Type B pancreatic cell (in vitro differentiated cells): ENCODE measurements at regions not wholly inside any gene's neighbourhood (a gene's known extent, or its start where the extent isn't known, plus 50 kb on each side); places are given as distances from the start of the nearest gene placed in this dataset.

Source experiments
- DNase-seq: peaks from one replicate; pipeline ENCODE4 v3.0.0; 2021; ENCODE audit warnings: mixed read lengths; ENCODE audit not compliant: unreplicated experiment; ENCODE audit errors: extremely low spot score
- H3K27ac Mint-ChIP-seq: 2 replicates; pipeline ENCODE4 v1.8.0; 2021; ENCODE audit warnings: mild to moderate bottlenecking, mixed read lengths
- H3K27me3 Mint-ChIP-seq: 2 replicates; pipeline ENCODE4 v1.8.0; 2021; ENCODE audit warnings: mixed read lengths
- H3K36me3 Mint-ChIP-seq: 2 replicates; pipeline ENCODE4 v1.8.0; 2021; ENCODE audit warnings: mixed read lengths
- H3K4me1 Mint-ChIP-seq: one replicate; pipeline ENCODE4 v1.8.0; 2021; ENCODE audit warnings: mixed read lengths; ENCODE audit not compliant: unreplicated experiment
- H3K4me3 Mint-ChIP-seq: 2 replicates; pipeline ENCODE4 v1.8.0; 2021; ENCODE audit warnings: mild to moderate bottlenecking, mixed read lengths
- H3K9me3 Mint-ChIP-seq: 2 replicates; pipeline ENCODE4 v1.8.0; 2021; ENCODE audit warnings: mixed read lengths
- TF ChIP-seq, protein P1 (sequence below): fragments of 200-600 bp; sonication (generic); conservative IDR thresholded peaks from 2 replicates; pipeline ENCODE4 v1.5.0; 2021; ENCODE audit warnings: antibody characterized with exemption, mild to moderate bottlenecking

DNA sequence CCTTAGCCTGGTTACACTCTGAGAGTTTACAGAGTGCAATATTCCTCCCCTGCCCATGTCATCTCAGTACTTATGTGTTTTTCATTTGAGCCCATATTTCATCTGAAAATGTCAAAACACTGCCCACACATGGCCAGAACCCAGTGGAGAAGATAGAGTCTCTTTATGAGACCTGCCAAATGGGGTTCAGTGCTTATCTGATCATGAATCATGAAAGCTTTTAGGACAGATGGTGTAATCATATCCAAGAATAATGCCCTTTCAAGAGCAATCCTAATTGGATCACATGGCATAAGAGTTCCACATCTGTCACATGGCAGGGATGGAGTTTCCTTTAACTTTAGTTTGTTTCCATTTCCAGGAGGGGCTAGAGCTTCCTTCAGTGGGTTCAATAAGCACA is 77.2 kb upstream of the AGBL1 start:
- no peak for DNase-seq
- no peaks in the 10 kb centered on the region for H3K4me1 Mint-ChIP-seq

DNA sequence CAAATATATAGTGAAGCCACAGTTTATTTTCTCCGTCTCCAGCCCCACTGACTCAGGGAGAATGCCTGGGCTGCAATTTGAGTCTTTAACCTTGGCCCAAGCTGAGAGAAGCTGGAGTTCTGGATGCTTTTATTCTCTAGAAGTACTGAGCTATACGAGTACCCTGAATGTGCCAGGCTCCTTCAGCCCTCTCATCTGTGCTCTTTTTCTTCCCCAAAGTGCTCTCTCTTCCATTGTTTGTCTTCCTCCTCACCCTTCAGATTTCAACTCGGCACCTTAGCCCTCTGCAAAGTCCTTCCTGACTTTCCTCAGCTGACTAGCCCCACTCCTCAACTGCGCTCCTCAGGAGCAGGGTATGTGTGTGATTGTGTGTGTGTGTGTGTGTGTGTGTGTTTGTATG is 75.6 kb upstream of the AGBL1 start:
- no peak overlapping the region for H3K4me3 Mint-ChIP-seq
- no peak for DNase-seq
- TF ChIP-seq, protein P1, sequence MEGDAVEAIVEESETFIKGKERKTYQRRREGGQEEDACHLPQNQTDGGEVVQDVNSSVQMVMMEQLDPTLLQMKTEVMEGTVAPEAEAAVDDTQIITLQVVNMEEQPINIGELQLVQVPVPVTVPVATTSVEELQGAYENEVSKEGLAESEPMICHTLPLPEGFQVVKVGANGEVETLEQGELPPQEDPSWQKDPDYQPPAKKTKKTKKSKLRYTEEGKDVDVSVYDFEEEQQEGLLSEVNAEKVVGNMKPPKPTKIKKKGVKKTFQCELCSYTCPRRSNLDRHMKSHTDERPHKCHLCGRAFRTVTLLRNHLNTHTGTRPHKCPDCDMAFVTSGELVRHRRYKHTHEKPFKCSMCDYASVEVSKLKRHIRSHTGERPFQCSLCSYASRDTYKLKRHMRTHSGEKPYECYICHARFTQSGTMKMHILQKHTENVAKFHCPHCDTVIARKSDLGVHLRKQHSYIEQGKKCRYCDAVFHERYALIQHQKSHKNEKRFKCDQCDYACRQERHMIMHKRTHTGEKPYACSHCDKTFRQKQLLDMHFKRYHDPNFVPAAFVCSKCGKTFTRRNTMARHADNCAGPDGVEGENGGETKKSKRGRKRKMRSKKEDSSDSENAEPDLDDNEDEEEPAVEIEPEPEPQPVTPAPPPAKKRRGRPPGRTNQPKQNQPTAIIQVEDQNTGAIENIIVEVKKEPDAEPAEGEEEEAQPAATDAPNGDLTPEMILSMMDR, result no peak

More for the DNA sequence above, 77.2 kb upstream of the AGBL1 start:
- H3K27me3 Mint-ChIP-seq, result peaks cover 15% of the 10 kb centered on the region
- no peak overlapping the region for H3K27ac Mint-ChIP-seq
- H3K4me3 Mint-ChIP-seq, result no peak overlapping the region
- H3K9me3 Mint-ChIP-seq, result no peaks in the 10 kb centered on the region
- H3K36me3 Mint-ChIP-seq, result no peaks in the 10 kb centered on the region
- TF ChIP-seq, protein P1, result no peak

DNA sequence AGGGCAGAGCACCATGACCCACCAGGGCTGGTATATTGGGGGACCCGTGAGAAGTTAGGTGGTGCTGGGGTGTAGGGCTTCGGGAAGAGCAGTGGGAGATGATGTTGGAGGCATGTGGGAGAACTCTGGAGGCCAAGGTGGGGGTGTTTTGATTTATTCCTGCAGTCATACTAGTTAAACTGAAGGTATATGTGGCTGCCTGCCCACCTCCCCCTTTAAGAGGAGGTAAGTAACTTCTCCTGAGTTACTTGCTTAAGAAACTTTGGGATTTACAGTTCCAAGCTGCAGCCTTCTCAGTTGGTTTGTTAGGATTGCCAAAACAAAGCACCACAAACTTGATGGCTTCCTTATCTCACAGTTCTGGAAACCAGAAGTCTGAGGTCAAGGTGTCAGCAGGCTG is 73.1 kb upstream of the AGBL1 start:
- Mint-ChIP-seq H3K27ac (no peak overlapping the region), H3K27me3 (peaks cover 8% of the 10 kb centered on the region), H3K4me1 (no peaks in the 10 kb centered on the region), H3K4me3 (no peak overlapping the region), H3K9me3 (no peaks in the 10 kb centered on the region), H3K36me3 (no peaks in the 10 kb centered on the region)
- DNase-seq, result no peak
- TF ChIP-seq, protein P1, result no peak

More for the DNA sequence above, 75.6 kb upstream of the AGBL1 start:
- Mint-ChIP-seq H3K27me3 (peaks cover 11% of the 10 kb centered on the region), H3K9me3 (no peaks in the 10 kb centered on the region), H3K36me3 (no peaks in the 10 kb centered on the region), H3K4me1 (no peaks in the 10 kb centered on the region), H3K27ac (no peak overlapping the region)

DNA sequence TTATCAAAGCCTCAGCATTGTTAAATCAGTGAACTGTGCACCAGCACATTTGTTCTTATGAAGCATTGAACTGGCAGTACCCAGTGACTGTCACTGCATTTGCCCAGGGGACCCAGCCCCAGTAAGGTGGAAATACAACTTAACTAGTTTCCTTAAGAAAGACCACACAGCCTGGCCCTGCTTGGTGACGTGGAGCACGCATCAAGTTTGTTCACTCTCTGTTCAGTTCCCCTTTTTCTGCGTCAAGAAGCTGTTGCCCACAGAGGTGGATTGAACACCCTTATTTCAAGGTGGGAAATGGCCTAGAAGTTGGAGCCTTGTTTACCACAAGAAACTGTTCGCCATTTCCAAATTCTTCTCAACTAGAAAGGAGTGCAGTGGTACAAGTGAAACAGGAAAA is 69.9 kb upstream of the AGBL1 start:
- H3K27ac Mint-ChIP-seq, result no peak overlapping the region
- no peaks in the 10 kb centered on the region for H3K9me3 Mint-ChIP-seq
- peaks cover 6% of the 10 kb centered on the region for H3K4me1 Mint-ChIP-seq
- H3K36me3 Mint-ChIP-seq, result no peaks in the 10 kb centered on the region
- TF ChIP-seq, protein P1, result no peak
- H3K4me3 Mint-ChIP-seq, result no peak overlapping the region
- peaks cover 16% of the 10 kb centered on the region for H3K27me3 Mint-ChIP-seq
- DNase-seq, result no peak

DNA sequence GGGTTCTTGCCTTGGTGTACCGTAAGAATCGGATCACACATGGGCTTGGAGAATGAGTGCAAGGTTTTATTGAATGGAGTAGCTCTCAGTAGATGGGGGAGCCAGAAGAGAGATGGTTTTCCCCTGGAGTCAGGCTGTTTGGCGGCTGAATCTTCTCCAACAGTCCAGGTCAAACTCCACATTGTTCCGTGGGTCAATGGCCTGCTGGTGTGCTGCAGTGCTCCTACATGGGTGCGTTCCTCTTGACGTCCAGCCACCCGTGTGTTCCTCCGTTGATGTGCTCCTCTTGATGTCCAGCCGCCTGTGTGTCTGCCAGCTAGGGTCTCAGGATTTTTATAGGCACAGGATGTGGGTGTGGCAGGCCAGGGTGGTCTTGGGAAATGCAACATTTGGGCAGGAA is 69.3 kb upstream of the AGBL1 start:
- no peak overlapping the region for H3K27ac Mint-ChIP-seq
- H3K27me3 Mint-ChIP-seq, result peaks cover 16% of the 10 kb centered on the region
- no peaks in the 10 kb centered on the region for H3K9me3 Mint-ChIP-seq
- H3K4me1 Mint-ChIP-seq, result peaks cover 6% of the 10 kb centered on the region
- no peak for DNase-seq
- TF ChIP-seq, protein P1, result no peak
- H3K36me3 Mint-ChIP-seq, result no peaks in the 10 kb centered on the region
- no peak overlapping the region for H3K4me3 Mint-ChIP-seq

DNA sequence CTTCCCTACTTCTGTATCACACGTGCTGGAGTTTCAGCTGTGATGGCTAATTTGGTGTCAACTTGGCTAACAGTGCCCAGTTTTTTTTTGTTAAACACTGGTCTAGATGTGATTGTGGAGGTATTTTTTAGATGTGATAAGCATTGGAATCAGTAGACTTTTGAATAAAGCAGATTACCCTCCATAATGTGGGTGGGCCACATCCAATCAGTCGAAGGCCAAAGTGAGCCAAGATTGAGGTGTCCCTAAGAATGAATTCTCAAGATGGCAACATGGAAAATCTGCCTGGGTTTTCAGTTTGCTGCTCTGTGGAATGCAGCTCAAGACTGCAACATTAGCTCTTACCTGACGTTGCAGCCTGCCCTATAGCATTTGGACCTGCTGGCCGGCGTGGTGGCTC is 68.8 kb upstream of the AGBL1 start:
- no peaks in the 10 kb centered on the region for H3K9me3 Mint-ChIP-seq
- H3K27ac Mint-ChIP-seq, result no peak overlapping the region
- H3K27me3 Mint-ChIP-seq, result peaks cover 16% of the 10 kb centered on the region
- no peak overlapping the region for H3K4me3 Mint-ChIP-seq
- H3K36me3 Mint-ChIP-seq, result no peaks in the 10 kb centered on the region
- H3K4me1 Mint-ChIP-seq, result peaks cover 6% of the 10 kb centered on the region
- no peak for DNase-seq
- TF ChIP-seq, protein P1, result no peak
